SU-DHL-6 (cell line): ENCODE measurements at regions not wholly inside any gene's neighbourhood (a gene's known extent, or its start where the extent isn't known, plus 50 kb on each side); places are given as distances from the start of the nearest gene placed in this dataset.

Experiments
- H2AFZ ChIP-seq: fragments of 200-600 bp; sonication (generic); 2 replicates; pipeline ENCODE4 v1.6.1; 2014; ENCODE audit warnings: low read depth, mild to moderate bottlenecking, moderate library complexity, mixed read lengths, antibody characterized with exemption, low read length; ENCODE audit not compliant: severe bottlenecking
- H3F3A ChIP-seq: fragments of 200-600 bp; shearing (Covaris generic); 2 replicates; pipeline ENCODE4 v1.6.0; 2016; ENCODE audit warnings: antibody characterized with exemption, mild to moderate bottlenecking; ENCODE audit not compliant: insufficient read depth
- H3K27ac ChIP-seq: fragments of 200-600 bp; sonication (generic); 2 replicates; pipeline ENCODE4 v1.5.1; 2016; ENCODE audit warnings: low read depth, mild to moderate bottlenecking, low read length, moderate library complexity, mixed read lengths
- H3K27me3 ChIP-seq: fragments of 200-600 bp; sonication (generic), shearing (Covaris generic); 2 replicates; pipeline ENCODE4 v1.6.0; 2014; ENCODE audit warnings: mild to moderate bottlenecking, low read length
- H3K36me3 ChIP-seq: fragments of 200-600 bp; sonication (generic); 2 replicates; pipeline ENCODE4 v1.6.1; 2014; ENCODE audit warnings: mild to moderate bottlenecking, low read length, mixed read lengths
- H3K4me2 ChIP-seq: fragments of 300-600, 200-600 bp; shearing (Covaris generic), sonication (generic); 2 replicates; pipeline ENCODE4 v1.6.0; 2014; ENCODE audit warnings: low read length, low read depth, mild to moderate bottlenecking; ENCODE audit not compliant: poor library complexity, severe bottlenecking
- H3K4me3 ChIP-seq: fragments of 200-600 bp; sonication (generic); 2 replicates; pipeline ENCODE4 v1.5.1; 2014; ENCODE audit warnings: antibody characterized with exemption, low read length, mild to moderate bottlenecking, mixed read lengths; ENCODE audit not compliant: insufficient read depth, poor library complexity, severe bottlenecking
- H3K79me2 ChIP-seq: fragments of 200-600 bp; sonication (generic); 2 replicates; pipeline ENCODE4 v1.6.1; 2014; ENCODE audit warnings: mild to moderate bottlenecking, low read length, moderate library complexity; ENCODE audit not compliant: insufficient read depth
- H3K9ac ChIP-seq: fragments of 200-600 bp; sonication (generic); 2 replicates; pipeline ENCODE4 v1.7.0; 2014; ENCODE audit warnings: mild to moderate bottlenecking, low read length
- H3K9me2 ChIP-seq: fragments of 200-600 bp; sonication (generic); replicated peaks from 2 replicates; pipeline ENCODE4 v1.6.1; 2014; ENCODE audit warnings: low read length; ENCODE audit not compliant: insufficient read depth
- H3K9me3 ChIP-seq: fragments of 200-600 bp; sonication (generic); 2 replicates; pipeline ENCODE4 v1.6.1; 2014; ENCODE audit warnings: low read length, mixed read lengths; ENCODE audit not compliant: insufficient read depth
- H4K20me1 ChIP-seq: fragments of 200-600 bp; sonication (generic); 2 replicates; pipeline ENCODE4 v1.6.1; 2014; ENCODE audit warnings: low read depth, mild to moderate bottlenecking, antibody characterized with exemption, low read length, moderate library complexity, mixed read lengths
- EZH2phosphoT487 ChIP-seq: fragments of 200-600 bp; sonication (generic), shearing (Covaris generic); conservative IDR thresholded peaks from 2 replicates; pipeline ENCODE4 v1.6.1; 2018; ENCODE audit warnings: mild to moderate bottlenecking, antibody characterized with exemption, low read length, moderate library complexity, mixed read lengths
- TF ChIP-seq, protein P1 (sequence below): fragments of 200-600 bp; sonication (generic); IDR thresholded peaks from one replicate; pipeline ENCODE4 v1.5.1; 2017; ENCODE audit warnings: antibody characterized with exemption, mild to moderate bottlenecking, low read length, moderate library complexity; ENCODE audit not compliant: insufficient read depth, poor library complexity, severe bottlenecking

DNA sequence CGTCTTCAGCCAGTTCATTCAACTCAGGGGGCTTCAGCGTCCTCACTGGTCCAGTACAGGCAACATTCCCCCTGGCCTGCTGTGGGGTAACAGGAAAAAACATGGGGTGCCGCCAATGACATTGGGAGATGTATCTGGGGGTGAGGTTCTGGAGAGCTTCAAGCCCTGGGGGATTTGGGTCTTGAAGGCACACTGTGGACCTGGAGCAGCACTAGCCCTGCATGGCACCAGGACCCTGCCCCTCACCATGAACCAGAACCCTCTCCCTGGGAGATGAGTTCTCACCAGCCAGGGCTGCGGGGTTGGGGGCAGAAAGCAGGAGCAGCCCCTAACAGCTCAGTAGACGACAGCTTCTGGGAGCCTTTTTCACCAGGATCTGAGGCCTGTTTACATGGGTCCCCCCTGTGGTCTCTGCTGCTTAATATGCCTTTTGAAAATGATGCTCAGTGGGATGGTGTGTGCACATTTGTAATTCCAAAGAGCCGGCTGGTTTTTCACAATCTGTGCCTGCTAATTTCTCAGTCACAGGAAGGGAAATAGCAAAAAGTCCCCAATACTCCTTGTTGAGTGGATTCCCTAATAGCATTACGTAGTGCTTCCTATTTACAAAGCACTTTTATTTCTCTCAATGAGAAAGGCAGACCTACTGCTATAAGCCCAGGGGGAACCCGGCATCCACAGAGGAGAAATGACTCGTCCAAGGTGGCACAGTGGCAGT lies 509.5 kb downstream of the RPS24 start:
- Histone ChIP-seq H3K9ac (no peak overlapping the region), H3K27me3 (no peaks in the 10 kb centered on the region), H3K4me2 (no peak overlapping the region), H4K20me1 (no peaks in the 10 kb centered on the region), H3K27ac (no peak overlapping the region), H3K4me3 (no peak overlapping the region), H2AFZ (no peak overlapping the region), H3K79me2 (no peaks in the 10 kb centered on the region), H3K9me2 (no peaks in the 10 kb centered on the region), H3F3A (no peaks in the 10 kb centered on the region), H3K9me3 (no peaks in the 10 kb centered on the region), H3K36me3 (no peaks in the 10 kb centered on the region)
- TF ChIP-seq EZH2phosphoT487: no peak

DNA sequence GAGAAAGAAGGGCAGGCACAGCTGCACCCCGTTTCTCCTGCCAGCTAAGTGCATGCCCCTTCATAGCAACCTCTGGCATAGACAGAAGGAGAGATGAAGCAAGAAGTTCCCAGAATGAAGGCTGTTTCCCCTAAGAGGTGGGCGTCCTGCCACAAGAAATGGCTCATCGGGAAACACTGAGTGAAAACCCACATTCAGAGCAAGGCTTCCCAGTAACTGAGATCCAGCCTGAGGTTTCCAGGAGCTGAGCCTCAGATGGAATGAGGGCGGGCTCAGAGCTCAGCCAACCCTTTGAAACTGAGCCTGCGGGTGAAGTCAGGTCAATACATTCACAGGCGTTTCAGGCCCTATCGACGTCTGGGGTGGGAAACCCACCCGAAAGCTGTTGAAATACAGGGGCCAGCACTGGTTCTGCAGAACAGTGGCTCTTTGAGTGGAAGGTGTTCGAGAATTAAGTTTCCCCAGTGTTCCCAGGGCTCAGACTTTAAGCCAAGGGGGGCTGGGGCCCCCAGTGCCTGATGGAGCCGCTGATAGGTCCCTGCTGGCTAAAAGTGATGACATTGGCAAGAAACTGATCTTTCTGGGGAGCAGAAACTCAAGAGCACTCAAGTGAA lies 510.2 kb downstream of the RPS24 start:
- Histone ChIP-seq H3K4me3 (no peak overlapping the region), H3F3A (no peaks in the 10 kb centered on the region), H3K27me3 (no peaks in the 10 kb centered on the region), H2AFZ (no peak overlapping the region), H3K79me2 (no peaks in the 10 kb centered on the region), H3K9me3 (no peaks in the 10 kb centered on the region), H3K36me3 (no peaks in the 10 kb centered on the region), H3K9me2 (no peaks in the 10 kb centered on the region), H4K20me1 (no peaks in the 10 kb centered on the region), H3K9ac (no peak overlapping the region), H3K27ac (no peak overlapping the region), H3K4me2 (no peak overlapping the region)
- TF ChIP-seq, protein P1, sequence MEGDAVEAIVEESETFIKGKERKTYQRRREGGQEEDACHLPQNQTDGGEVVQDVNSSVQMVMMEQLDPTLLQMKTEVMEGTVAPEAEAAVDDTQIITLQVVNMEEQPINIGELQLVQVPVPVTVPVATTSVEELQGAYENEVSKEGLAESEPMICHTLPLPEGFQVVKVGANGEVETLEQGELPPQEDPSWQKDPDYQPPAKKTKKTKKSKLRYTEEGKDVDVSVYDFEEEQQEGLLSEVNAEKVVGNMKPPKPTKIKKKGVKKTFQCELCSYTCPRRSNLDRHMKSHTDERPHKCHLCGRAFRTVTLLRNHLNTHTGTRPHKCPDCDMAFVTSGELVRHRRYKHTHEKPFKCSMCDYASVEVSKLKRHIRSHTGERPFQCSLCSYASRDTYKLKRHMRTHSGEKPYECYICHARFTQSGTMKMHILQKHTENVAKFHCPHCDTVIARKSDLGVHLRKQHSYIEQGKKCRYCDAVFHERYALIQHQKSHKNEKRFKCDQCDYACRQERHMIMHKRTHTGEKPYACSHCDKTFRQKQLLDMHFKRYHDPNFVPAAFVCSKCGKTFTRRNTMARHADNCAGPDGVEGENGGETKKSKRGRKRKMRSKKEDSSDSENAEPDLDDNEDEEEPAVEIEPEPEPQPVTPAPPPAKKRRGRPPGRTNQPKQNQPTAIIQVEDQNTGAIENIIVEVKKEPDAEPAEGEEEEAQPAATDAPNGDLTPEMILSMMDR: no peak
- TF ChIP-seq EZH2phosphoT487: no peak

DNA sequence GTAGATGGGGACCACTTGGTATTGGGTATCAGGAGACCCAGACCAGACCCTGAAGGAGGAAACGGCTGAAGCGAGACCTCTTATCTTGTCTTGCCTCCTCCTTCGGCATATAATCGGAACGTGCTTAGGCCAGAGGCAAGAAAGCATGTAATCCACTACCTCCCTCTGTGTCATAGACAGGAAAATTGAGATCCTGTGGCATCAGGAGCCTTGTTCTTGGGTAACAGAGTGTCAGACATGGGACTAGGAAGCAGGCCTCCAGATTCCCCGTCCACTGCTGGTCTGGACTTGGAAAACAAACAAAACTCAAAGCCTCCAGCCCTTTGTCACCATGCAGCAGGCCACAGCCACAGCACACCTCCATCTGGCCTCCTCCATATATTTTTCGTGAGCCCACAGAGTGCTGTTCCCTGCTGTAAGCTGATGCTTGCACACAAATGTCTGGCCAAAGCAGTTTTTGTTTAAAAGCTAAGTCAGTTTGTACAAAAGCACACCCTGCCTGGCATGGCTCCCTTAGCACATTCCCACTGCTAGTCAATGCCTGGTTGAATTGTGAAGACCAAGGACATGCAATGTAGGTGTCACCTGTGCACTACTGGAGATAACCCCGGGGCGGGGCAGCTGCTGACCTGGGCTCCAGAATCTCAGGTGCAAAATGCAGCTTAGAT lies 510.9 kb downstream of the RPS24 start:
- Histone ChIP-seq H3K9me3 (no peaks in the 10 kb centered on the region), H3K9ac (no peak overlapping the region), H3K27ac (no peak overlapping the region), H3K36me3 (no peaks in the 10 kb centered on the region), H3K79me2 (no peaks in the 10 kb centered on the region), H3F3A (no peaks in the 10 kb centered on the region), H4K20me1 (no peaks in the 10 kb centered on the region), H3K9me2 (no peaks in the 10 kb centered on the region), H3K27me3 (no peaks in the 10 kb centered on the region), H2AFZ (no peak overlapping the region), H3K4me2 (no peak overlapping the region), H3K4me3 (no peak overlapping the region)
- TF ChIP-seq EZH2phosphoT487: no peak
- TF ChIP-seq, protein P1: no peak

DNA sequence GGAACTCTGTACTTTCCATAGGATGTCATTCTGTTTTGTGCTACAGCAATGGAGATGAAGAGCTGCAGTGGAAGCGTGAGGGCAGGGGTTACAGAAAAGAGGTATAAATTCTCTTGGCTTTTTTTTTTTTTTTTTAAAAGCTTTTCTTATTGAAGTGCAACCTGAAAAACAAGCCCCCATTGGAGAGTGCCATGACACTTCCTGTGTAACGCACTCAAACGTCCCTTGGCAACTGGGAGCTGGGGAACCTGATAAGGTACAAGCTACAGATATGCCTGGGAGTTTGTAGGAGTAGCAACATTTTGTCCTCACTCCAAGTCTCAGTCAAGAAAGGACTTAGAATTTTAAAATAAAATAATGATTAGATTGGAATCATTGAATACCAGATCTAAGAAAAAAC lies 512.1 kb downstream of the RPS24 start:
- Histone ChIP-seq H2AFZ (no peak overlapping the region), H4K20me1 (no peaks in the 10 kb centered on the region), H3K36me3 (no peaks in the 10 kb centered on the region), H3K4me3 (no peak overlapping the region), H3K9me3 (no peaks in the 10 kb centered on the region), H3K27me3 (no peaks in the 10 kb centered on the region), H3K79me2 (no peaks in the 10 kb centered on the region), H3K9me2 (no peaks in the 10 kb centered on the region), H3K27ac (no peak overlapping the region), H3K9ac (no peak overlapping the region), H3F3A (no peaks in the 10 kb centered on the region), H3K4me2 (no peak overlapping the region)
- no peak for TF ChIP-seq EZH2phosphoT487
- TF ChIP-seq, protein P1: no peak
